ENCODE measurements at regions not wholly inside any gene's neighbourhood (a gene's known extent, or its start where the extent isn't known, plus 50 kb on each side); places are given as distances from the start of the nearest gene placed in this dataset.
"Not testable (repeated sequence)": the region's sequence is repeated elsewhere in the genome, so short reads cannot be mapped to it uniquely, and the experiment has no call there.

GRCh38 chr1:222470252-222470805 lies 77.6 kb downstream of the HHIPL2 start:
- H3K27ac ChIP-seq = not testable (repeated sequence)

DNA sequence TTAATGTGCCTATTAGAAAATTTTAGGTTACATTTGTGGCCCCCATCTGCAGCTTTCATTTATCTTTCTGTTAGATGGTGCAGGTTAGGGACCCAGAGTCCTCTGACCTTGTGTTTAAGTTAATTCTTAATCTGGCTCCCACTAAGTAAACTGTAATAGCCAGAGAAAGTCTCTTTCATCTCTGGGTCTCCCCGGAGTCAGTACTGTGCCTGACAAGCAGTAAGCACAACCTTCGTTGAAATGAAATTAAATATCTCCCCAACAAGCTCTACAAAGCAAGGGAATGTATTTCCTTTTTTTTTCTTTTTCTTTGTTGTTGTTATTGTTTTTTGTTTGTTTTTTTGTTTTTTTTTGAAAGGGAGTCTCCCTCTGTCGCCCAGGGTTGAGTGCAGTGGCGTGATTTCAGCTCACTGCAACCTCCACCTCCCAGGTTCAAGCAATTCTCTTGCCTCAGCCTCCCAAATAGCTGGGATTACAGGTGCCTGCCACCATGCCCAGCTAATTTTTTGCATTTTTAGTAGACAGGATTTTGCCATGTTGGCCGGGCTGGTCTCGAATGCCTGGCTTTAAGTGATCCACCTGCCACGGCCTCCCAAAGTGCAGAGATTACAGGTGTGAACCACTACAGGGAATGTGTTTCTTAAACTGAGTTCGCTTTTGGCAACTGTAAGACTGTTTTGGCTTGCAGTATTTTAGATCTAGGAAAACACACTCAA lies 81.6 kb downstream of the HHIPL2 start:
- peak overlapping the region; percentile 39 for H3K27ac ChIP-seq

GRCh38 chr1:222465211-222466041 lies 82.5 kb downstream of the HHIPL2 start:
- TF ChIP-seq, protein P1, sequence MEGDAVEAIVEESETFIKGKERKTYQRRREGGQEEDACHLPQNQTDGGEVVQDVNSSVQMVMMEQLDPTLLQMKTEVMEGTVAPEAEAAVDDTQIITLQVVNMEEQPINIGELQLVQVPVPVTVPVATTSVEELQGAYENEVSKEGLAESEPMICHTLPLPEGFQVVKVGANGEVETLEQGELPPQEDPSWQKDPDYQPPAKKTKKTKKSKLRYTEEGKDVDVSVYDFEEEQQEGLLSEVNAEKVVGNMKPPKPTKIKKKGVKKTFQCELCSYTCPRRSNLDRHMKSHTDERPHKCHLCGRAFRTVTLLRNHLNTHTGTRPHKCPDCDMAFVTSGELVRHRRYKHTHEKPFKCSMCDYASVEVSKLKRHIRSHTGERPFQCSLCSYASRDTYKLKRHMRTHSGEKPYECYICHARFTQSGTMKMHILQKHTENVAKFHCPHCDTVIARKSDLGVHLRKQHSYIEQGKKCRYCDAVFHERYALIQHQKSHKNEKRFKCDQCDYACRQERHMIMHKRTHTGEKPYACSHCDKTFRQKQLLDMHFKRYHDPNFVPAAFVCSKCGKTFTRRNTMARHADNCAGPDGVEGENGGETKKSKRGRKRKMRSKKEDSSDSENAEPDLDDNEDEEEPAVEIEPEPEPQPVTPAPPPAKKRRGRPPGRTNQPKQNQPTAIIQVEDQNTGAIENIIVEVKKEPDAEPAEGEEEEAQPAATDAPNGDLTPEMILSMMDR (conservative IDR thresholded peaks at IDR 0.05) = peak; percentile 100
- 0 out of 2 replicates have a peak, but pooled peaks have one; percentile 13 for TF ChIP-seq ZFX (IDR thresholded peaks at IDR 0.05)

More for the DNA sequence above, 81.6 kb downstream of the HHIPL2 start:
- no peak for TF ChIP-seq ZFX (IDR thresholded peaks at IDR 0.05)
- TF ChIP-seq, protein P1 (conservative IDR thresholded peaks at IDR 0.05) = no peak

DNA sequence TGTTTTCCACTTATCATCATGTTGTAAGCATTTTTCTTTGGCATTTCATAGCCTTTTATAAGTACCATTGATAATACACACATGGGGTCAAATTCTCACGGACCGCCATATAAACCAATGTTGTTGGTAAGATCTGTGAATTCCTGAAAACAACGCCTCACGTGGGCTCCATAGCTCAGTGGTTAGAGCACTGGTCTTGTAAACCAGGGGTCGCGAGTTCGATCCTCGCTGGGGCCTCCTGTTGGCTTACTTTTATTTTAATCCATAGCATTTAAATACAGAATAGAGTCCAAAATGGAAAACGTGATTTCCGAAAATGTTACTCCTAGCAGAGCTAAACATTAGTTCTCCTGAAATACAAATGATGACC lies 83.1 kb downstream of the HHIPL2 start:
- TF ChIP-seq, protein P1 (conservative IDR thresholded peaks at IDR 0.05) = no peak
- TF ChIP-seq ZFX (IDR thresholded peaks at IDR 0.05) = no peak
- H3K27ac ChIP-seq = peak overlapping the region; percentile 77

More at GRCh38 chr1:222465211-222466041, 82.5 kb downstream of the HHIPL2 start:
- H3K27ac ChIP-seq = peak overlapping the region; percentile 77

DNA sequence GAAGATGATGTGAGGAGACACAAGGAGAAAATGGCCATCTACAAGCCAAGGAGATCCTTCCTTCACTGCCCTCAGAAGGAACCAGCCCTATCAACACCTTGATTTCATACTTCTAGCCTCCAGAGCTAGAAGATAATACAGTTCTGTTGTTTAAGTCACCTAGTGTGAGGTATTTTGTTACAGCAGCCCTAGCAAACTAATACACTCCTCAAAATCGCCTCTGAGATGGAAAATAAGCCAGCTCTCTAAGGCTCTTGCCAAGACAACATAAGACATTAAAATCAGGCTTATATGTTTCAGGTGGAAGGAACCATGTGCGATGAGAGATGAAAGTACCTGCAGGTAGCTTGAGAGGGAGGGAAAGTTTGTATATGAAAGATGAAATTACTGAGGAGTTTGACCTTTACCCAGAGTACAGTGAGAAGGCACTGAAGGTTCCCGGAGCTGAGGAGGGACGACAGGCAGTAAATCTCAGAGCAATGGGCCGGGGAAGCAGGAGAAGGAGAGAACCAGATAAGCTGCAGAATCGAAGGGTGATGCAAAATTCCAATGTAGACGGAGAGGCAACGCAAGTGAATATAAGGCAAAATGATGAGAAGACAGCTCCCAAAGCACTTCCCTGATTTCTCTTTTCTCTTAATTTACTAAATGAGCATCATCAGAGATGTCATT lies 84.7 kb downstream of the HHIPL2 start:
- no peak overlapping the region for H3K27ac ChIP-seq
- TF ChIP-seq ZFX (IDR thresholded peaks at IDR 0.05) = no peak
- TF ChIP-seq, protein P1 (conservative IDR thresholded peaks at IDR 0.05) = no peak

DNA sequence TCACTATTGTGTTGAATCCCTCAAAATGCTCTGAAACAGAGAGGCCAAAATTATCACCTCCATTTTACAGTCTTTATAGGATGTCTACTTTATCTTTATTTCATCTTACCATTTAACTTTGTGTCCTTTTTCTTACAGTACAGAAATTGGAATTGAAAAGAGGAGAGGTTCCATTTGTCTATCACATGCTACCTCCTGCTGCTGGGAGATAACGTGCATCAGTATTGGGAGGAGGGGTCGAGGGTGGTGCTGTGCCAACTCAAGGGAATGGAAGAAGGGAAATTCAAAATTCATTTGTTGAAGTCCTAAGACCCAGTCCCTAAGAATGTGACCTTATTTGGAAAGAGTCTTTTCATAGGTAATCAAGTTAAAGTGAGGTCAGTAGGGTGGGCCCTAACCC lies 85.3 kb downstream of the HHIPL2 start:
- no peak for TF ChIP-seq ZFX (IDR thresholded peaks at IDR 0.05)
- TF ChIP-seq, protein P1 (conservative IDR thresholded peaks at IDR 0.05) = no peak
- no peak overlapping the region for H3K27ac ChIP-seq

- H3K27ac ChIP-seq = no peak overlapping the region
Measured at GRCh38 chr1:222461941-222462340, 86.0 kb downstream of the HHIPL2 start.

More at GRCh38 chr1:222461941-222462340, 86.0 kb downstream of the HHIPL2 start:
- TF ChIP-seq, protein P1 (conservative IDR thresholded peaks at IDR 0.05) = no peak
- no peak for TF ChIP-seq ZFX (IDR thresholded peaks at IDR 0.05)

Measured in C4-2B (cell line).